ENCODE measurements at regions not wholly inside any gene's neighbourhood (a gene's known extent, or its start where the extent isn't known, plus 50 kb on each side); places are given as distances from the start of the nearest gene placed in this dataset.

GRCh38 chr18:51279367-51279984 lies 82.0 kb upstream of the MEX3C start:
- Histone ChIP-seq H3K4me1 (replicated peaks in 1 of 4; ENCODE audit: control insufficient read depth in 3 of 4, insufficient read depth in 4 of 4, low read length in 3 of 4) (peaks cover 0 to 10% (median 3%) of the 10 kb centered on the region in 4 experiments; a peak in 3 of 7 replicates), H3K4me3 (ENCODE audit: extremely low read depth in 1 of 4, insufficient read depth in 2 of 4, low read depth in 3 of 4, low read length in 4 of 4) (no peak overlapping the region), H3K9me3 (ENCODE audit: insufficient read depth in 2 of 2, low read depth in 1 of 2, low read length in 1 of 2) (no peaks in the 10 kb centered on the region), H2AFZ (ENCODE audit: low read length) (no peak overlapping the region), H3K56ac (replicated peaks; ENCODE audit: insufficient read length, low read depth, low read length) (no peak overlapping the region), H3K27me3 (replicated peaks in 1 of 4; ENCODE audit: control insufficient read depth in 3 of 4, extremely low read depth in 1 of 4, insufficient read depth in 3 of 4, low read length in 3 of 4) (no peaks in the 10 kb centered on the region), H3K23me2 (ENCODE audit: low read depth, low read length) (no peaks in the 10 kb centered on the region), H4K8ac (ENCODE audit: extremely low read depth, insufficient read depth, low read length) (no peak overlapping the region), H3K4ac (replicated peaks; ENCODE audit: insufficient read length, low read depth, low read length) (no peak overlapping the region), H2BK20ac (ENCODE audit: low read length) (no peak overlapping the region), H4K20me1 (replicated peaks in 1 of 2; ENCODE audit: control insufficient read depth in 1 of 2, insufficient read depth in 2 of 2, low read length in 2 of 2) (no peaks in the 10 kb centered on the region), H2BK12ac (ENCODE audit: low read depth, low read length) (no peak overlapping the region), H2BK15ac (ENCODE audit: low read length) (no peak overlapping the region), H2BK120ac (replicated peaks; ENCODE audit: low read depth, low read length) (no peak overlapping the region), H4K91ac (replicated peaks; ENCODE audit: insufficient read length, low read length) (no peak overlapping the region), H2BK5ac (ENCODE audit: low read depth, low read length) (no peak overlapping the region), H3K4me2 (ENCODE audit: insufficient read depth in 1 of 2, low read depth in 2 of 2, low read length in 2 of 2) (no peak overlapping the region), H2AK5ac (ENCODE audit: low read depth, low read length) (no peak overlapping the region), H3K14ac (ENCODE audit: insufficient read length) (no peak overlapping the region), H3K79me1 (ENCODE audit: low read depth, low read length) (no peaks in the 10 kb centered on the region), H3K18ac (ENCODE audit: extremely low read depth, low read length) (no peak overlapping the region), H3K9ac (replicated peaks in 1 of 4; ENCODE audit: extremely low read depth in 1 of 4, low read depth in 3 of 4, low read length in 3 of 4) (no peak overlapping the region), H3K23ac (ENCODE audit: insufficient read length) (no peak overlapping the region), H3K36me3 (ENCODE audit: control insufficient read depth in 2 of 4, insufficient read depth in 4 of 4, low read length in 3 of 4) (no peaks in the 10 kb centered on the region), H4K5ac (ENCODE audit: insufficient read length, low read depth, low read length) (no peak overlapping the region), H3K79me2 (ENCODE audit: control insufficient read depth in 1 of 2, insufficient read depth in 2 of 2, low read length in 2 of 2) (no peaks in the 10 kb centered on the region), H3K27ac (ENCODE audit: low read depth, low read length) (no peak overlapping the region)
- ChIA-PET POLR2A (ENCODE audit: partially characterized antibody) (no interaction called here), CTCF (ENCODE audit: partially characterized antibody) (interaction anchor here (0.7 to 3.3 kb wide), 11 partner anchors 10 to 390 kb away, joined by 3 to 14 read pairs (median 4); no protein-coding TSS in a partner anchor)
- WGBS, 2 experiments (ENCODE audit: extremely low coverage in 1 of 2, insufficient coverage in 1 of 2, insufficient read length in 1 of 2, insufficient replicate concordance in 2 of 2, low coverage in 1 of 2, low lambda C conversion rate in 2 of 2, missing lambda C conversion rate in 1 of 2) = 93% methylated on average over 2 of the region's 2 CpGs; no CpG with 5 or more reads in 1 of the 2 experiments
- FAIRE-seq (no peak), DNase-seq (ENCODE audit: low read depth in 1 of 2, low spot score in 2 of 2) (no peak)
- TF ChIP-seq SAP30 (IDR thresholded peaks at IDR 0.05; ENCODE audit: insufficient read depth, insufficient replicate concordance, low read length) = no peak
- no peak for TF ChIP-seq CEBPB (IDR thresholded peaks at IDR 0.05; ENCODE audit: low read depth, low read length)
- TF ChIP-seq RAD21 (IDR thresholded peaks at IDR 0.05 in 1 of 2, conservative IDR thresholded peaks at IDR 0.05 in 1 of 2; ENCODE audit: low read depth in 2 of 2, low read length in 2 of 2) = no peak
- no peak for TF ChIP-seq EZH2 (IDR thresholded peaks at IDR 0.05; ENCODE audit: low read depth, low read length, severe bottlenecking)
- no peak for TF ChIP-seq CHD2 (IDR thresholded peaks at IDR 0.05; ENCODE audit: low read length)
- no peak for TF ChIP-seq TAF7 (optimal IDR thresholded peaks at IDR 0.05; ENCODE audit: borderline replicate concordance, low read depth, low read length)
- no peak for TF ChIP-seq SUZ12 (IDR thresholded peaks at IDR 0.05; ENCODE audit: low read length)
- TF ChIP-seq, protein P1, sequence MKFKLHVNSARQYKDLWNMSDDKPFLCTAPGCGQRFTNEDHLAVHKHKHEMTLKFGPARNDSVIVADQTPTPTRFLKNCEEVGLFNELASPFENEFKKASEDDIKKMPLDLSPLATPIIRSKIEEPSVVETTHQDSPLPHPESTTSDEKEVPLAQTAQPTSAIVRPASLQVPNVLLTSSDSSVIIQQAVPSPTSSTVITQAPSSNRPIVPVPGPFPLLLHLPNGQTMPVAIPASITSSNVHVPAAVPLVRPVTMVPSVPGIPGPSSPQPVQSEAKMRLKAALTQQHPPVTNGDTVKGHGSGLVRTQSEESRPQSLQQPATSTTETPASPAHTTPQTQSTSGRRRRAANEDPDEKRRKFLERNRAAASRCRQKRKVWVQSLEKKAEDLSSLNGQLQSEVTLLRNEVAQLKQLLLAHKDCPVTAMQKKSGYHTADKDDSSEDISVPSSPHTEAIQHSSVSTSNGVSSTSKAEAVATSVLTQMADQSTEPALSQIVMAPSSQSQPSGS (IDR thresholded peaks at IDR 0.05; ENCODE audit: low read length) = no peak
- TF ChIP-seq ASH2L (IDR thresholded peaks at IDR 0.05; ENCODE audit: low read length) = no peak
- no peak for TF ChIP-seq HDAC2 (IDR thresholded peaks at IDR 0.05; ENCODE audit: borderline replicate concordance in 1 of 2, low read depth in 2 of 2, low read length in 2 of 2)
- TF ChIP-seq GABPA (IDR thresholded peaks at IDR 0.05; ENCODE audit: borderline replicate concordance, insufficient read depth, low read length) = no peak
